ENCODE measurements at regions not wholly inside any gene's neighbourhood (a gene's known extent, or its start where the extent isn't known, plus 50 kb on each side); places are given as distances from the start of the nearest gene placed in this dataset.

GRCh38 chr5:89086390-89087086 lies 203.6 kb upstream of the MEF2C start:
- WGBS, 2 donors = 78 to 83% methylated on average over 5 of the region's 5 CpGs
- Histone ChIP-seq H3K36me3 (replicated peaks in 1 of 2; ENCODE audit: insufficient read depth in 1 of 2, low read depth in 2 of 2) (no peaks in the 10 kb centered on the region), H3K27ac (no peak overlapping the region), H3K4me1 (no peaks in the 10 kb centered on the region), H3K27me3 (no peaks in the 10 kb centered on the region), H3K4me3 (no peak overlapping the region), H3K9me3 (no peaks in the 10 kb centered on the region)
- ATAC-seq (no peak), DNase-seq (no peak)
- TF ChIP-seq POLR2A (IDR thresholded peaks at IDR 0.05) = no peak
- TF ChIP-seq, protein P1, sequence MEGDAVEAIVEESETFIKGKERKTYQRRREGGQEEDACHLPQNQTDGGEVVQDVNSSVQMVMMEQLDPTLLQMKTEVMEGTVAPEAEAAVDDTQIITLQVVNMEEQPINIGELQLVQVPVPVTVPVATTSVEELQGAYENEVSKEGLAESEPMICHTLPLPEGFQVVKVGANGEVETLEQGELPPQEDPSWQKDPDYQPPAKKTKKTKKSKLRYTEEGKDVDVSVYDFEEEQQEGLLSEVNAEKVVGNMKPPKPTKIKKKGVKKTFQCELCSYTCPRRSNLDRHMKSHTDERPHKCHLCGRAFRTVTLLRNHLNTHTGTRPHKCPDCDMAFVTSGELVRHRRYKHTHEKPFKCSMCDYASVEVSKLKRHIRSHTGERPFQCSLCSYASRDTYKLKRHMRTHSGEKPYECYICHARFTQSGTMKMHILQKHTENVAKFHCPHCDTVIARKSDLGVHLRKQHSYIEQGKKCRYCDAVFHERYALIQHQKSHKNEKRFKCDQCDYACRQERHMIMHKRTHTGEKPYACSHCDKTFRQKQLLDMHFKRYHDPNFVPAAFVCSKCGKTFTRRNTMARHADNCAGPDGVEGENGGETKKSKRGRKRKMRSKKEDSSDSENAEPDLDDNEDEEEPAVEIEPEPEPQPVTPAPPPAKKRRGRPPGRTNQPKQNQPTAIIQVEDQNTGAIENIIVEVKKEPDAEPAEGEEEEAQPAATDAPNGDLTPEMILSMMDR (IDR thresholded peaks at IDR 0.05) = no peak
- intact Hi-C loops (cut with DNase I) = no loop called here

DNA sequence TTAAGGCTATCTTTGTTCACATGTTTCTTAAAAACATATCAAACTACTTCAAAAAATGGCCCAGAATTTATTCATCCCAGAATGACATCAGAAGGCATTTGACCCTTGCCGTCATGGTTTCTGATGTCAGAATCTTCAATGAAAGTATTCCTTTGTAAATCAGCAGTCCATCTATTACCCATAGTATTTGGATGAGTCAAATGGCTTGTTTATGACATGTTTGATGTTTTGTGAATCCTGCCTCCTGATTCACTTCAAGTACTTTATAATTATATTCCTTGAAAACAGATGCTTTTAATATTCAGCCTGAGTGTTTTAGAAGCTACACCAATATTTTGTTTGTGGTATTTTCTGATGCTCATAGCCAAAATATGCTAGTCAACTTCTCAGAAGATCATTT lies 200.8 kb upstream of the MEF2C start:
- H3K9me3 ChIP-seq = no peaks in the 10 kb centered on the region
- WGBS, 2 donors = 92 to 93% methylated on average over 1 of the region's 1 CpG
- ATAC-seq (no peak), DNase-seq (no peak)
- no peaks in the 10 kb centered on the region for H3K27me3 ChIP-seq
- H3K4me1 ChIP-seq = no peaks in the 10 kb centered on the region
- no peaks in the 10 kb centered on the region for H3K36me3 ChIP-seq (replicated peaks in 1 of 2; ENCODE audit: insufficient read depth in 1 of 2, low read depth in 2 of 2)
- no peak overlapping the region for H3K27ac ChIP-seq
- intact Hi-C loops (cut with DNase I) = no loop called here
- no peak for TF ChIP-seq POLR2A (IDR thresholded peaks at IDR 0.05)
- TF ChIP-seq, protein P1 (IDR thresholded peaks at IDR 0.05) = no peak
- no peak overlapping the region for H3K4me3 ChIP-seq

DNA sequence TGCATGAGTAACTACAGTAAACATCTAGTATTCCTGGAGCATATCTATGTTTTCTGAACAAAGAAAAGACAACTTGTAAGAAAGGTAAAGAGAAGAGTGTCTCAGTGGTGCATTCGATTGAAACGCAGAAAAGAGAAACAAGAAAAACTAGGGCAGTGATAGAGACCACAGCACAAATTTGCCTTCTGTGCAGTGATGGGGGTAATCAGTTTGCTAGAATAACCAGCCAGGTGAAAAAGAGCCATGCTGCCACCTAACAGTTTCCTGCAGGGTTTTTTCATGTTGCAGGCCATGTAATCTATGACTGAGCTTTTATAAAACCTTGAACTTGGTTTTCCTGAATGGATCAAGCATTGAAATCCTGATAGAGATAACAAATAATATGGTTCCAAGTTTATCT lies 198.4 kb upstream of the MEF2C start:
- no peaks in the 10 kb centered on the region for H3K36me3 ChIP-seq (replicated peaks in 1 of 2; ENCODE audit: insufficient read depth in 1 of 2, low read depth in 2 of 2)
- DNase-seq (no peak), ATAC-seq (no peak)
- intact Hi-C loops (cut with DNase I) = no loop called here
- no peaks in the 10 kb centered on the region for H3K9me3 ChIP-seq
- no peak overlapping the region for H3K4me3 ChIP-seq
- H3K27ac ChIP-seq = no peak overlapping the region
- no peaks in the 10 kb centered on the region for H3K27me3 ChIP-seq
- TF ChIP-seq, protein P1 (IDR thresholded peaks at IDR 0.05) = no peak
- no peak for TF ChIP-seq POLR2A (IDR thresholded peaks at IDR 0.05)
- H3K4me1 ChIP-seq = no peaks in the 10 kb centered on the region
- WGBS, 2 donors = 72 to 76% methylated on average over 2 of the region's 2 CpGs

GRCh38 chr5:89080467-89081116 lies 197.6 kb upstream of the MEF2C start:
- no peaks in the 10 kb centered on the region for H3K27me3 ChIP-seq
- intact Hi-C loops (cut with DNase I) = no loop called here
- no peaks in the 10 kb centered on the region for H3K9me3 ChIP-seq
- no peak overlapping the region for H3K4me3 ChIP-seq
- no peak for ATAC-seq
- 86 to 89% methylated on average over 5 of the region's 5 CpGs for WGBS, 2 donors
- H3K4me1 ChIP-seq = no peaks in the 10 kb centered on the region
- TF ChIP-seq, protein P1 (IDR thresholded peaks at IDR 0.05) = no peak
- TF ChIP-seq POLR2A (IDR thresholded peaks at IDR 0.05) = no peak
- no peak for DNase-seq
- H3K27ac ChIP-seq = no peak overlapping the region
- no peaks in the 10 kb centered on the region for H3K36me3 ChIP-seq (replicated peaks in 1 of 2; ENCODE audit: insufficient read depth in 1 of 2, low read depth in 2 of 2)
